CD14-positive monocyte (primary cell): ENCODE measurements at regions not wholly inside any gene's neighbourhood (a gene's known extent, or its start where the extent isn't known, plus 50 kb on each side); places are given as distances from the start of the nearest gene placed in this dataset.

Experiments
- DNase-seq, 3 donors: peaks; one replicate each; pipeline ENCODE4 v3.0.0-alpha.2; 2011 to 2022
- H2AFZ ChIP-seq: 2 replicates; pipeline ENCODE4 v1.6.0; 2012; ENCODE audit warnings: mild to moderate bottlenecking, low read depth, low read length, inconsistent platforms; ENCODE audit not compliant: insufficient read depth, poor library complexity, severe bottlenecking
- H3K27ac ChIP-seq, 2 donors: 1 replicate in 1 of 2; 2 replicates in 1 of 2; pipeline ENCODE4 v1.5.1; 2012 to 2013; ENCODE audit warnings: low read length in 2 of 2, control low read depth in 1 of 2, inconsistent platforms in 1 of 2, low read depth in 1 of 2, mild to moderate bottlenecking in 1 of 2
- H3K27me3 ChIP-seq, 2 donors: one replicate each; pipeline versions ENCODE4 v1.6.0 to v1.6.1; 2011 to 2013; ENCODE audit warnings: low read length in 2 of 2; ENCODE audit not compliant: control insufficient read depth in 2 of 2, insufficient read depth in 2 of 2
- H3K36me3 ChIP-seq, 2 donors: replicated peaks in 1 of 2; 1 replicate in 1 of 2; 2 replicates in 1 of 2; pipeline versions ENCODE4 v1.5.1 to v1.6.1; 2012 to 2013; ENCODE audit warnings: low read length in 2 of 2, control low read depth in 1 of 2, inconsistent platforms in 1 of 2, mild to moderate bottlenecking in 1 of 2; ENCODE audit not compliant: insufficient read depth in 2 of 2, control insufficient read depth in 1 of 2
- H3K4me1 ChIP-seq, 2 donors: 1 replicate in 1 of 2; 2 replicates in 1 of 2; pipeline versions ENCODE4 v1.5.1 to v1.6.1; 2012 to 2013; ENCODE audit warnings: low read length in 2 of 2, control low read depth in 1 of 2, inconsistent platforms in 1 of 2, mild to moderate bottlenecking in 1 of 2, moderate library complexity in 1 of 2; ENCODE audit not compliant: insufficient read depth in 2 of 2, control insufficient read depth in 1 of 2
- H3K4me2 ChIP-seq: replicated peaks from 2 replicates; pipeline ENCODE3; 2012; ENCODE audit warnings: low read length, moderate library complexity, mild to moderate bottlenecking; ENCODE audit not compliant: poor library complexity, severe bottlenecking; ENCODE audit errors: extremely low read depth
- H3K4me3 ChIP-seq, 3 experiments: fragments of 200-600 bp in 1 of 3; sonication (generic) in 1 of 3; replicated peaks in 1 of 3; 1 replicate in 2 of 3; 2 replicates in 1 of 3; pipeline ENCODE4 v1.5.1; 2011 to 2013; ENCODE audit warnings: low read length in 3 of 3, mild to moderate bottlenecking in 3 of 3, control low read depth in 2 of 3, low read depth in 2 of 3, inconsistent platforms in 1 of 3, moderate library complexity in 1 of 3
- H3K79me2 ChIP-seq: 2 replicates; pipeline ENCODE4 v1.6.0; 2012; ENCODE audit warnings: mild to moderate bottlenecking, control low read depth, inconsistent platforms, low read length, moderate library complexity; ENCODE audit not compliant: insufficient read depth
- H3K9ac ChIP-seq: 2 replicates; pipeline ENCODE4 v1.6.0; 2017; ENCODE audit warnings: low read length, mild to moderate bottlenecking; ENCODE audit not compliant: insufficient read depth, poor library complexity, severe bottlenecking
- H3K9me3 ChIP-seq, 2 donors: replicated peaks in 1 of 2; 1 replicate in 1 of 2; 2 replicates in 1 of 2; pipeline versions ENCODE4 v1.5.1 to v1.6.1; 2012 to 2013; ENCODE audit warnings: low read length in 2 of 2, control low read depth in 1 of 2; ENCODE audit not compliant: control insufficient read depth in 1 of 2, insufficient read depth in 1 of 2
- H4K20me1 ChIP-seq: 2 replicates; pipeline ENCODE4 v1.6.0; 2012; ENCODE audit warnings: mild to moderate bottlenecking, low read length, control low read depth, moderate library complexity; ENCODE audit not compliant: insufficient read depth
- H3K27ac Mint-ChIP-seq, 7 donors: one replicate each; pipeline ENCODE4 v1.8.0; 2020; ENCODE audit warnings: mild to moderate bottlenecking in 7 of 7, mixed read lengths in 7 of 7, moderate library complexity in 6 of 7, inconsistent platforms in 2 of 7
- H3K27me3 Mint-ChIP-seq, 3 donors: one replicate each; pipeline ENCODE4 v1.8.0; 2021 to 2022; ENCODE audit warnings: low read depth in 3 of 3, mild to moderate bottlenecking in 3 of 3, mixed read lengths in 3 of 3, moderate library complexity in 3 of 3, inconsistent platforms in 1 of 3
- H3K36me3 Mint-ChIP-seq, 2 donors: one replicate each; pipeline ENCODE4 v1.8.0; 2020; ENCODE audit warnings: mixed read lengths in 2 of 2, inconsistent platforms in 1 of 2, mild to moderate bottlenecking in 1 of 2
- H3K4me1 Mint-ChIP-seq: one replicate; pipeline ENCODE4 v1.8.0; 2020; ENCODE audit warnings: mild to moderate bottlenecking, mixed read lengths
- H3K4me3 Mint-ChIP-seq, 2 donors: one replicate each; pipeline ENCODE4 v1.8.0; 2020; ENCODE audit warnings: mild to moderate bottlenecking in 2 of 2, mixed read lengths in 2 of 2, moderate library complexity in 1 of 2
- H3K9me3 Mint-ChIP-seq, 7 donors: one replicate each; pipeline ENCODE4 v1.8.0; 2020 to 2022; ENCODE audit warnings: mixed read lengths in 7 of 7, mild to moderate bottlenecking in 6 of 7, moderate library complexity in 6 of 7, inconsistent platforms in 2 of 7
- WGBS: methylation state at CpG from one replicate; pipeline ENCODE4 v1.1.5; 2013; ENCODE audit warnings: missing lambda C conversion rate; ENCODE audit not compliant: insufficient coverage; 5-methylcytosine and 5-hydroxymethylcytosine counted together
- intact Hi-C, 2 donors: fragments of 100-400 bp; cut with micrococcal nuclease; formaldehyde crosslinking; loops; one replicate each; pipeline versions ENCODE4 v1.15.0 to v1.15.1; 2023
- TF ChIP-seq, protein P1 (sequence below): fragments of 200-600 bp; IDR thresholded peaks from one replicate; pipeline ENCODE4 v1.8.0; 2022; ENCODE audit warnings: antibody characterized with exemption, mild to moderate bottlenecking

DNA sequence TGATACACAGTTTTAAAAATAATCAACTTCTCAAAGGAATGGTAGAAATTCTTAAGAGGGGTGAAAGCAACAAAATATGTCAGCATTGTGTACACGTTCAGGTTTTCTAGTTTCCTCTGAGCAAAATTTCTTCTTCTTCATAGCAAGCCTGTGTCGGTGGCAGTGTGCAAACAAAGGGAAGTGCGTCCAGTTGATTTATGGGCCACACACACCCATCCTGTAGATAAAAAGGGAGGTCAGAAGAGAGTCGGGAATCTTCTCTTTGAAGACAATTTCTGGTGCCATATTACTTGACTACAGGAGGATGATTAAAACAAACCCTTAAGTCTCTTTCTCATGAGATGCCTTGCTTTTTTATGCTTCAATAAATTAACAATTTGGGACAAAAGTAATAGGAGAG is 484.1 kb upstream of the SALL1 start:
- no peak overlapping the region for H3K9ac ChIP-seq
- TF ChIP-seq, protein P1, sequence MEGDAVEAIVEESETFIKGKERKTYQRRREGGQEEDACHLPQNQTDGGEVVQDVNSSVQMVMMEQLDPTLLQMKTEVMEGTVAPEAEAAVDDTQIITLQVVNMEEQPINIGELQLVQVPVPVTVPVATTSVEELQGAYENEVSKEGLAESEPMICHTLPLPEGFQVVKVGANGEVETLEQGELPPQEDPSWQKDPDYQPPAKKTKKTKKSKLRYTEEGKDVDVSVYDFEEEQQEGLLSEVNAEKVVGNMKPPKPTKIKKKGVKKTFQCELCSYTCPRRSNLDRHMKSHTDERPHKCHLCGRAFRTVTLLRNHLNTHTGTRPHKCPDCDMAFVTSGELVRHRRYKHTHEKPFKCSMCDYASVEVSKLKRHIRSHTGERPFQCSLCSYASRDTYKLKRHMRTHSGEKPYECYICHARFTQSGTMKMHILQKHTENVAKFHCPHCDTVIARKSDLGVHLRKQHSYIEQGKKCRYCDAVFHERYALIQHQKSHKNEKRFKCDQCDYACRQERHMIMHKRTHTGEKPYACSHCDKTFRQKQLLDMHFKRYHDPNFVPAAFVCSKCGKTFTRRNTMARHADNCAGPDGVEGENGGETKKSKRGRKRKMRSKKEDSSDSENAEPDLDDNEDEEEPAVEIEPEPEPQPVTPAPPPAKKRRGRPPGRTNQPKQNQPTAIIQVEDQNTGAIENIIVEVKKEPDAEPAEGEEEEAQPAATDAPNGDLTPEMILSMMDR = no peak
- peaks cover 11 to 12% of the 10 kb centered on the region in 2 donors for H3K9me3 ChIP-seq
- Mint-ChIP-seq H3K27ac (no peak overlapping the region), H3K27me3 (peaks cover 2 to 6% (median 2%) of the 10 kb centered on the region in 3 donors), H3K4me3 (no peak overlapping the region), H3K9me3 (peaks cover 4 to 10% (median 8%) of the 10 kb centered on the region in 7 donors), H3K36me3 (no peaks in the 10 kb centered on the region), H3K4me1 (no peaks in the 10 kb centered on the region)
- H3K4me1 ChIP-seq = no peaks in the 10 kb centered on the region
- intact Hi-C loops = no loop called here
- H3K27me3 ChIP-seq = no peaks in the 10 kb centered on the region
- no peak overlapping the region for H3K4me2 ChIP-seq
- H3K27ac ChIP-seq = no peak overlapping the region
- DNase-seq = no peak
- no peaks in the 10 kb centered on the region for H3K79me2 ChIP-seq
- H3K36me3 ChIP-seq = no peaks in the 10 kb centered on the region
- H2AFZ ChIP-seq = no peak overlapping the region
- no peak overlapping the region for H3K4me3 ChIP-seq
- no peaks in the 10 kb centered on the region for H4K20me1 ChIP-seq
- WGBS = no CpG with 5 or more reads among the region's 4 CpGs

DNA sequence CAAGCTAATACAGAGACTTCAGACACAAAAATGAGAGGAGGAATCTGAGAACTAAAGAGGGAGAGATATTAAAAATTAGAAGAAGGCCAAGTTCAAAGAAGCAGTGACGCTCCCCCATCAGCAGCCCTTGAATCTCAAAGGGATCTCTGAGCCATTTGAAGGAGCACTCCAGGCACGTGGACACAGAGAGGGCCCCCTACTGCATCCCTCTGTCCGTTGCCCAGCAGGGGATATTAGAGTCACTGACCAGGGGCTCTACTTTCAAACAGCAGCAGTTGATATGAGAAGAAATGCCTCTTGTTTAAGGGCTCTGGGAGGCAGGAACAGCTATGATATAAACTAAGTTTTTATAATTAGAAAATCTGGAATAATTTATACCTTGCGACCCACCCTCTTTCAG is 479.0 kb upstream of the SALL1 start:
- Mint-ChIP-seq H3K36me3 (no peaks in the 10 kb centered on the region), H3K27me3 (no peaks in the 10 kb centered on the region)
- no CpG with 5 or more reads among the region's 4 CpGs for WGBS

More for the DNA sequence above, 479.0 kb upstream of the SALL1 start:
- H3K4me1 ChIP-seq = no peaks in the 10 kb centered on the region
- H3K4me3 ChIP-seq = no peak overlapping the region
- H3K27ac Mint-ChIP-seq = no peak overlapping the region
- no peak overlapping the region for H3K4me3 Mint-ChIP-seq
- H3K4me2 ChIP-seq = no peak overlapping the region
- intact Hi-C loops = no loop called here
- H3K9ac ChIP-seq = no peak overlapping the region
- H3K36me3 ChIP-seq = no peaks in the 10 kb centered on the region
- no peak overlapping the region for H3K27ac ChIP-seq
- peaks cover 15 to 18% of the 10 kb centered on the region in 2 donors for H3K9me3 ChIP-seq
- no peak for DNase-seq
- no peaks in the 10 kb centered on the region for H3K27me3 ChIP-seq
- TF ChIP-seq, protein P1 = no peak
- no peaks in the 10 kb centered on the region for H3K4me1 Mint-ChIP-seq
- H2AFZ ChIP-seq = no peak overlapping the region
- no peaks in the 10 kb centered on the region for H3K79me2 ChIP-seq
- peaks cover 0 to 14% (median 6%) of the 10 kb centered on the region in 7 donors for H3K9me3 Mint-ChIP-seq
- no peaks in the 10 kb centered on the region for H4K20me1 ChIP-seq
